Endodermal cell (in vitro differentiated cells): ENCODE measurements at regions not wholly inside any gene's neighbourhood (a gene's known extent, or its start where the extent isn't known, plus 50 kb on each side); places are given as distances from the start of the nearest gene placed in this dataset.

Experiments used
- DNase-seq: peaks from one replicate; pipeline ENCODE4 v3.0.0-alpha.2; 2017
- H3K27ac ChIP-seq: 2 replicates; pipeline ENCODE4 v1.5.1; 2013; ENCODE audit warnings: mild to moderate bottlenecking, low read depth, low read length, moderate library complexity
- H3K27me3 ChIP-seq: 2 replicates; pipeline ENCODE4 v1.6.1; 2013; ENCODE audit warnings: mild to moderate bottlenecking, low read length, moderate library complexity; ENCODE audit not compliant: insufficient read depth, control insufficient read depth, poor library complexity, severe bottlenecking
- H3K36me3 ChIP-seq: 2 replicates; pipeline ENCODE4 v1.7.0; 2013; ENCODE audit warnings: mild to moderate bottlenecking, low read length, moderate library complexity; ENCODE audit not compliant: control insufficient read depth, insufficient read depth
- H3K4me1 ChIP-seq: one replicate; pipeline ENCODE4 v1.7.0; 2013; ENCODE audit warnings: low read length; ENCODE audit not compliant: control insufficient read depth, insufficient read depth
- H3K4me3 ChIP-seq: 2 replicates; pipeline ENCODE4 v1.5.1; 2013; ENCODE audit warnings: mild to moderate bottlenecking, low read length, moderate library complexity
- H3K9ac ChIP-seq: 2 replicates; pipeline ENCODE4 v1.6.1; 2013; ENCODE audit warnings: mild to moderate bottlenecking, low read length, moderate library complexity; ENCODE audit not compliant: poor library complexity, severe bottlenecking; ENCODE audit errors: extremely low read depth
- H3K9me3 ChIP-seq: 2 replicates; pipeline ENCODE4 v1.6.1; 2013; ENCODE audit warnings: mild to moderate bottlenecking, low read length, moderate library complexity; ENCODE audit not compliant: control insufficient read depth
- H3K27ac Mint-ChIP-seq: 2 replicates; pipeline ENCODE4 v1.8.0; 2020; ENCODE audit warnings: mixed read lengths
- H3K27me3 Mint-ChIP-seq: 2 replicates; pipeline ENCODE4 v1.8.0; 2021; ENCODE audit warnings: mild to moderate bottlenecking, mixed read lengths; ENCODE audit not compliant: insufficient read depth
- H3K36me3 Mint-ChIP-seq: 2 replicates; pipeline ENCODE4 v1.8.0; 2020; ENCODE audit warnings: low read depth, mixed read lengths
- H3K4me1 Mint-ChIP-seq: 2 replicates; pipeline ENCODE4 v1.8.0; 2020; ENCODE audit warnings: mixed read lengths
- H3K4me3 Mint-ChIP-seq: 2 replicates; pipeline ENCODE4 v1.8.0; 2020; ENCODE audit warnings: mild to moderate bottlenecking, moderate library complexity, mixed read lengths
- H3K9me3 Mint-ChIP-seq: 2 replicates; pipeline ENCODE4 v1.8.0; 2020; ENCODE audit warnings: mild to moderate bottlenecking, mixed read lengths
- CTCF ChIP-seq: fragments of 200-600 bp; sonication (generic); conservative IDR thresholded peaks from 2 replicates; pipeline ENCODE4 v1.5.0; 2021; ENCODE audit warnings: antibody characterized with exemption, mild to moderate bottlenecking
- WGBS, 2 experiments: methylation state at CpG; one replicate each; pipeline versions ENCODE4 v1.1.5 to v1.1.7; 2013; ENCODE audit warnings: missing lambda C conversion rate in 2 of 2, mixed read lengths in 1 of 2; ENCODE audit not compliant: insufficient coverage in 1 of 2, insufficient read length in 1 of 2; 5-methylcytosine and 5-hydroxymethylcytosine counted together

- Histone ChIP-seq H3K27ac (no peak overlapping the region), H3K9me3 (no peaks in the 10 kb centered on the region), H3K4me1 (no peaks in the 10 kb centered on the region), H3K4me3 (no peak overlapping the region), H3K9ac (no peak overlapping the region), H3K36me3 (no peaks in the 10 kb centered on the region), H3K27me3 (no peaks in the 10 kb centered on the region)
- H3K4me3 Mint-ChIP-seq = no peak overlapping the region
- H3K36me3 Mint-ChIP-seq = no peaks in the 10 kb centered on the region
- DNase-seq = no peak
- H3K9me3 Mint-ChIP-seq = peaks cover under 1% of the 10 kb centered on the region
- 83% methylated on average over 1 of the region's 1 CpG; no CpG with 5 or more reads in 1 of the 2 experiments for WGBS, 2 experiments
- H3K4me1 Mint-ChIP-seq = no peaks in the 10 kb centered on the region
- no peaks in the 10 kb centered on the region for H3K27me3 Mint-ChIP-seq
- TF ChIP-seq CTCF = no peak
- no peak overlapping the region for H3K27ac Mint-ChIP-seq
These were observed 82.8 kb upstream of the OR5AK2 start for GRCh38 chr11:56905936-56906335.

GRCh38 chr11:56905442-56905841, 83.3 kb upstream of the OR5AK2 start:
- H3K4me3 Mint-ChIP-seq = no peak overlapping the region
- H3K36me3 ChIP-seq = no peaks in the 10 kb centered on the region
- H3K4me3 ChIP-seq = no peak overlapping the region
- no peaks in the 10 kb centered on the region for H3K4me1 ChIP-seq
- H3K36me3 Mint-ChIP-seq = no peaks in the 10 kb centered on the region
- no peaks in the 10 kb centered on the region for H3K27me3 Mint-ChIP-seq
- no peaks in the 10 kb centered on the region for H3K9me3 ChIP-seq
- H3K27ac Mint-ChIP-seq = no peak overlapping the region
- H3K4me1 Mint-ChIP-seq = no peaks in the 10 kb centered on the region
- no peak for DNase-seq
- no peaks in the 10 kb centered on the region for H3K27me3 ChIP-seq
- H3K27ac ChIP-seq = no peak overlapping the region
- no peaks in the 10 kb centered on the region for H3K9me3 Mint-ChIP-seq
- TF ChIP-seq CTCF = no peak
- 87 to 98% methylated on average over 4 of the region's 4 CpGs for WGBS, 2 experiments
- H3K9ac ChIP-seq = no peak overlapping the region

GRCh38 chr11:56898856-56899255, 89.9 kb upstream of the OR5AK2 start:
- Mint-ChIP-seq H3K27me3 (peaks cover 4% of the 10 kb centered on the region), H3K9me3 (no peaks in the 10 kb centered on the region), H3K4me3 (no peak overlapping the region), H3K4me1 (no peaks in the 10 kb centered on the region), H3K36me3 (no peaks in the 10 kb centered on the region), H3K27ac (no peak overlapping the region)
- H3K27me3 ChIP-seq = peaks cover 13% of the 10 kb centered on the region
- no peaks in the 10 kb centered on the region for H3K36me3 ChIP-seq
- H3K4me3 ChIP-seq = no peak overlapping the region
- H3K9me3 ChIP-seq = no peaks in the 10 kb centered on the region
- 84 to 99% methylated on average over 5 of the region's 5 CpGs for WGBS, 2 experiments
- no peak overlapping the region for H3K9ac ChIP-seq
- no peak for TF ChIP-seq CTCF
- H3K4me1 ChIP-seq = no peaks in the 10 kb centered on the region
- no peak for DNase-seq
- no peak overlapping the region for H3K27ac ChIP-seq
